MM.1S (cell line): ENCODE measurements at regions not wholly inside any gene's neighbourhood (a gene's known extent, or its start where the extent isn't known, plus 50 kb on each side); places are given as distances from the start of the nearest gene placed in this dataset.
"Not testable (repeated sequence)": the region's sequence is repeated elsewhere in the genome, so short reads cannot be mapped to it uniquely, and the experiment has no call there.

Experiments
- DNase-seq: peaks from one replicate; pipeline ENCODE4 v3.0.0-alpha.2; 2015
- H2AFZ ChIP-seq: fragments of 300-600 bp; sonication (generic); 2 replicates; pipeline ENCODE4 v1.6.0; 2016; ENCODE audit warnings: antibody characterized with exemption, low read length
- H3F3A ChIP-seq: fragments of 300-600 bp; sonication (generic); 2 replicates; pipeline ENCODE4 v1.6.1; 2016; ENCODE audit warnings: mild to moderate bottlenecking, antibody characterized with exemption, low read length, moderate library complexity, mixed read lengths; ENCODE audit not compliant: insufficient read depth
- H3K27ac ChIP-seq: fragments of 300-600 bp; sonication (generic); 2 replicates; pipeline ENCODE4 v1.5.1; 2016; ENCODE audit warnings: mild to moderate bottlenecking, low read length
- H3K27me3 ChIP-seq: fragments of 300-600 bp; sonication (generic); replicated peaks from 2 replicates; pipeline ENCODE4 v1.6.0; 2016; ENCODE audit warnings: low read length; ENCODE audit not compliant: insufficient read depth
- H3K36me3 ChIP-seq: fragments of 300-600 bp; sonication (generic); replicated peaks from 2 replicates; pipeline ENCODE4 v1.6.1; 2016; ENCODE audit warnings: mild to moderate bottlenecking, low read length, mixed read lengths; ENCODE audit not compliant: insufficient read depth
- H3K4me1 ChIP-seq: fragments of 300-600 bp; sonication (generic); 2 replicates; pipeline ENCODE4 v1.6.1; 2016; ENCODE audit warnings: low read length, mixed read lengths
- H3K4me2 ChIP-seq: fragments of 300-600 bp; sonication (generic); 2 replicates; pipeline ENCODE4 v1.6.0; 2016; ENCODE audit warnings: low read depth, low read length
- H3K4me3 ChIP-seq: fragments of 300-600 bp; sonication (generic); 2 replicates; pipeline ENCODE4 v1.5.1; 2016; ENCODE audit warnings: low read length, mixed read lengths
- H3K79me2 ChIP-seq: fragments of 300-600 bp; sonication (generic); 2 replicates; pipeline ENCODE4 v1.6.1; 2016; ENCODE audit warnings: mixed run types, low read length, mixed read lengths
- H3K9ac ChIP-seq: fragments of 300-600 bp; sonication (generic); 2 replicates; pipeline ENCODE4 v1.6.1; 2016; ENCODE audit warnings: low read length, mixed read lengths
- H3K9me2 ChIP-seq: fragments of 300-600 bp; sonication (generic); replicated peaks from 2 replicates; pipeline ENCODE4 v1.6.1; 2016; ENCODE audit warnings: mild to moderate bottlenecking, low read length, mixed read lengths; ENCODE audit not compliant: insufficient read depth
- H3K9me3 ChIP-seq: fragments of 300-600 bp; sonication (generic); replicated peaks from 2 replicates; pipeline ENCODE4 v1.6.1; 2016; ENCODE audit warnings: mild to moderate bottlenecking, low read length, mixed read lengths; ENCODE audit not compliant: insufficient read depth
- H4K20me1 ChIP-seq: fragments of 300-600 bp; sonication (generic); 2 replicates; pipeline ENCODE4 v1.6.1; 2016; ENCODE audit warnings: mild to moderate bottlenecking, low read length, moderate library complexity, mixed read lengths; ENCODE audit not compliant: insufficient read depth
- EZH2 ChIP-seq: fragments of 300-600 bp; sonication (generic); optimal IDR thresholded peaks from 2 replicates; pipeline ENCODE3; 2017; ENCODE audit warnings: low read depth, mild to moderate bottlenecking, antibody characterized with exemption, low read length, mixed read lengths
- EZH2phosphoT487 ChIP-seq: fragments of 300-600 bp; sonication (generic); IDR thresholded peaks from 2 replicates; pipeline ENCODE4 v1.6.1; 2018; ENCODE audit warnings: antibody characterized with exemption, low read length
- TF ChIP-seq, protein P1 (sequence below): fragments of 300-600 bp; sonication (generic); IDR thresholded peaks from 2 replicates; pipeline ENCODE4 v1.5.1; 2016; ENCODE audit warnings: antibody characterized with exemption, low read length, mixed read lengths

DNA sequence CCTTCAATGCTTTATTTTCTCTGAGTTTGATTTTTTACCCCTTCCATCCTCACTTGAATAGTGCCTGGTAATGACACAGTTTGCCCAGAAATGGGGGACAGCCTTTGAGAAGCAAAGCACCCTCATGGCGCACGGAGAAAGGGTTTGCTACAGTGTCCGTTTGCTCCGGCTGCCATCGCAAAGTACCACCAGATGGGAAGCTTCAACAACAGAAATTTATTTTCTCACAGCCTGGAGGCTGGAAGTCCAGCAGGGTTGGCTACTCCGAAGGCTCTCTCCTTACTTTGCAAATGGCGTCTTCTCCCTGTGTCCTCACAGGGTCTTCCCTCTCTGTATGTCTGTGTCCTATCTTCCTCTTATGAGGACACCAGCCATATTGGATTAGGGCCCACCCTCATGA, 327.7 kb upstream of the KAZN start:
- no peaks in the 10 kb centered on the region for H4K20me1 ChIP-seq
- H3K27ac ChIP-seq: no peak overlapping the region
- TF ChIP-seq, protein P1, sequence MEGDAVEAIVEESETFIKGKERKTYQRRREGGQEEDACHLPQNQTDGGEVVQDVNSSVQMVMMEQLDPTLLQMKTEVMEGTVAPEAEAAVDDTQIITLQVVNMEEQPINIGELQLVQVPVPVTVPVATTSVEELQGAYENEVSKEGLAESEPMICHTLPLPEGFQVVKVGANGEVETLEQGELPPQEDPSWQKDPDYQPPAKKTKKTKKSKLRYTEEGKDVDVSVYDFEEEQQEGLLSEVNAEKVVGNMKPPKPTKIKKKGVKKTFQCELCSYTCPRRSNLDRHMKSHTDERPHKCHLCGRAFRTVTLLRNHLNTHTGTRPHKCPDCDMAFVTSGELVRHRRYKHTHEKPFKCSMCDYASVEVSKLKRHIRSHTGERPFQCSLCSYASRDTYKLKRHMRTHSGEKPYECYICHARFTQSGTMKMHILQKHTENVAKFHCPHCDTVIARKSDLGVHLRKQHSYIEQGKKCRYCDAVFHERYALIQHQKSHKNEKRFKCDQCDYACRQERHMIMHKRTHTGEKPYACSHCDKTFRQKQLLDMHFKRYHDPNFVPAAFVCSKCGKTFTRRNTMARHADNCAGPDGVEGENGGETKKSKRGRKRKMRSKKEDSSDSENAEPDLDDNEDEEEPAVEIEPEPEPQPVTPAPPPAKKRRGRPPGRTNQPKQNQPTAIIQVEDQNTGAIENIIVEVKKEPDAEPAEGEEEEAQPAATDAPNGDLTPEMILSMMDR: no peak
- TF ChIP-seq EZH2: no peak
- TF ChIP-seq EZH2phosphoT487: no peak
- H2AFZ ChIP-seq: no peak overlapping the region
- H3K9ac ChIP-seq: no peak overlapping the region
- no peak for DNase-seq
- H3K4me1 ChIP-seq: no peaks in the 10 kb centered on the region
- H3F3A ChIP-seq: no peaks in the 10 kb centered on the region
- H3K9me3 ChIP-seq: no peaks in the 10 kb centered on the region
- no peak overlapping the region for H3K4me2 ChIP-seq
- no peaks in the 10 kb centered on the region for H3K36me3 ChIP-seq
- no peaks in the 10 kb centered on the region for H3K9me2 ChIP-seq
- H3K4me3 ChIP-seq: no peak overlapping the region
- no peaks in the 10 kb centered on the region for H3K79me2 ChIP-seq
- no peaks in the 10 kb centered on the region for H3K27me3 ChIP-seq

DNA sequence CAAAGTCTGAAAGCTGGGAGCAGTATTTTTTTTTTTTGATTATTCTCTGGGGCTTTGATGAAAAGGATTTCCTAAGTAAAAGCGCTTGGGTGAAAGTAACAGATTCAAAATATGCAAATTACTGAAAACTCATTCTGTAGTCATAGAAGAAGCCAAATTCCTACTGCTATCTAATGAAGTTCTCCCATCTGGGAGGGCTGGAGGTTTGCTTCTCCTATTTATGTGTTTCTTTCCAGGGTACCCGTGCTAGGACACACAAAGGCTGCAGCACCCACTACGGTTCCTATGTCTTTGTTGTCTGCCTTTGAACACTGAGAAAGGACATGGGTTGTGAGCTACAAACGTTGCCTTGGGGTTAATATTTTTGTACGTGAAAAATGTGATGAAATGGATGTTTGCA, 324.7 kb upstream of the KAZN start:
- Histone ChIP-seq H4K20me1 (no peaks in the 10 kb centered on the region), H3K4me3 (no peak overlapping the region), H3K27ac (no peak overlapping the region), H3K36me3 (no peaks in the 10 kb centered on the region), H3K9ac (no peak overlapping the region), H3K4me2 (no peak overlapping the region), H2AFZ (no peak overlapping the region), H3K9me2 (no peaks in the 10 kb centered on the region), H3F3A (no peaks in the 10 kb centered on the region), H3K79me2 (no peaks in the 10 kb centered on the region), H3K9me3 (no peaks in the 10 kb centered on the region), H3K4me1 (no peaks in the 10 kb centered on the region), H3K27me3 (no peaks in the 10 kb centered on the region)
- DNase-seq: no peak
- TF ChIP-seq EZH2 (no peak), EZH2phosphoT487 (no peak)
- TF ChIP-seq, protein P1: no peak

DNA sequence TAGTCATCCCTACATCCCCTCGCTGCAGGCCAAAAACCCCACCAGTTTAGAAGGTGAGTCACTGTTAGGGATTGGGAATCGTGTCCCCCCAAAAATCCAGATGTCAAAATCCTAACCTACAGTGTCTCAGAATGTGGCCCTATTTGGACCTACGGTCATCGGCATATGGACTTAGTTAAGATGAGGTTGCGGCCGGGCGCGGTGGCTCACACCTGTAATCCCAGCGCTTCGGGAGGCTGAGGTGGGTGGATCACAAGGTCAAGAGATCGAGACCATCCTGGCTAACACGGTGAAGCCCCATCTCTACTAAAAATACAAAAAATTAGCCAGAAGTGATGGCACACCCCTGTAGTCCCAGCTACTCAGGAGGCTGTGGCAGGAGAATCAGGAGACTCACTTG, 318.6 kb upstream of the KAZN start:
- not testable (repeated sequence) for H3K4me3 ChIP-seq, H3F3A ChIP-seq, H4K20me1 ChIP-seq, H3K4me1 ChIP-seq, H2AFZ ChIP-seq, H3K27ac ChIP-seq, H3K9me2 ChIP-seq, H3K9ac ChIP-seq, H3K27me3 ChIP-seq, H3K9me3 ChIP-seq, H3K36me3 ChIP-seq, H3K79me2 ChIP-seq, DNase-seq, H3K4me2 ChIP-seq

DNA sequence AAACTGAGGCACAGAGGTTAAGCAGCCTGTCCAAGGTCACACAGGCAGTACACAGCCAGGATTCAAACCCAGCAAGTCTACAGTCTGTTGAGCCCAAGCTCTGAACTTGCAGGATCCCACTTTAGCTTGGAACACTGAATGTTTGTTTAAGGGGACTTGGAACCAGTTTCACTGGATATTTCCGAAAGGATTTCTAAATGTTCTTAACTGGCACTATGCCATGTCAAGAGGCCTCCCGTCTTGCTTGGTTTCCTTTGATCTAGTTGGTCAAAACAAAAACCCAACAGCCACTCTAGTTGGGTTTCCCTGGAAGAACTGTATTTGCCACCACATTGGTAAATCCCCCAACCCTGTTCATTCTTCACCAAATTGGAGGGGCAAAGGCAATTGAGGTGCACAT, 317.6 kb upstream of the KAZN start:
- no peaks in the 10 kb centered on the region for H3K36me3 ChIP-seq
- DNase-seq: no peak

More for the DNA sequence above, 317.6 kb upstream of the KAZN start:
- H3K27ac ChIP-seq: no peak overlapping the region
- no peaks in the 10 kb centered on the region for H3K79me2 ChIP-seq
- no peaks in the 10 kb centered on the region for H3K4me1 ChIP-seq
- no peak overlapping the region for H2AFZ ChIP-seq
- H3K27me3 ChIP-seq: no peaks in the 10 kb centered on the region
- H3K9ac ChIP-seq: no peak overlapping the region
- no peak for TF ChIP-seq EZH2phosphoT487
- TF ChIP-seq, protein P1: no peak
- no peak for TF ChIP-seq EZH2
- H3K4me3 ChIP-seq: no peak overlapping the region
- H3K9me2 ChIP-seq: no peaks in the 10 kb centered on the region
- H3F3A ChIP-seq: no peaks in the 10 kb centered on the region
- no peak overlapping the region for H3K4me2 ChIP-seq
- H3K9me3 ChIP-seq: no peaks in the 10 kb centered on the region
- no peaks in the 10 kb centered on the region for H4K20me1 ChIP-seq
